NB4 (cell line): ENCODE measurements at regions not wholly inside any gene's neighbourhood (a gene's known extent, or its start where the extent isn't known, plus 50 kb on each side); places are given as distances from the start of the nearest gene placed in this dataset.

Experiments used
- POLR2A ChIP-seq: IDR thresholded peaks from 2 replicates; pipeline ENCODE4 v1.6.1; 2011; ENCODE audit warnings: mild to moderate bottlenecking; ENCODE audit not compliant: insufficient read length; ENCODE audit errors: extremely low read depth
- TF ChIP-seq, protein P1 (sequence below): IDR thresholded peaks from one replicate; pipeline ENCODE4 v1.5.1; 2012; ENCODE audit warnings: low read depth, low read length
- TF ChIP-seq, protein P2 (sequence below): IDR thresholded peaks from 2 replicates; pipeline ENCODE4 v1.6.1; 2011; ENCODE audit warnings: low read depth, low read length

DNA sequence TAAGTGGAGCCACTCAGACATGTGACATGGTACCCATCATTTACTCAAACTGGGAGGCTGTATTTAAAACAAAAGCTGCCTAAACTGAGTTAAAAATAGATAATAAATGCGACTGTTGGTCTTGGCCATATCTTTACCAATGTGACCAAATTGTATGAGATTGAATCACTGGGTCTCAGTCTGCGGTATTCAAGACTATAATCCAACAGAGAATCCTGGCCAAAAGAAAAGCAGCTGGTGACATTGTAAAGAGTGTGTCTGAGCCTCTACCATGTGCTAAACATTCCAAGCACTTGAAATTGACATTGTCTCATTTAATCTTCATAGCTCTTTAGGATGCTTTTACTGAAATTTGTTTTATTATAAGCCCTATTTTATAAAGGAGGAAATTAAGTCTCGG, 282.6 kb downstream of the ZNF608 start:
- no peak for TF ChIP-seq POLR2A
- TF ChIP-seq, protein P1, sequence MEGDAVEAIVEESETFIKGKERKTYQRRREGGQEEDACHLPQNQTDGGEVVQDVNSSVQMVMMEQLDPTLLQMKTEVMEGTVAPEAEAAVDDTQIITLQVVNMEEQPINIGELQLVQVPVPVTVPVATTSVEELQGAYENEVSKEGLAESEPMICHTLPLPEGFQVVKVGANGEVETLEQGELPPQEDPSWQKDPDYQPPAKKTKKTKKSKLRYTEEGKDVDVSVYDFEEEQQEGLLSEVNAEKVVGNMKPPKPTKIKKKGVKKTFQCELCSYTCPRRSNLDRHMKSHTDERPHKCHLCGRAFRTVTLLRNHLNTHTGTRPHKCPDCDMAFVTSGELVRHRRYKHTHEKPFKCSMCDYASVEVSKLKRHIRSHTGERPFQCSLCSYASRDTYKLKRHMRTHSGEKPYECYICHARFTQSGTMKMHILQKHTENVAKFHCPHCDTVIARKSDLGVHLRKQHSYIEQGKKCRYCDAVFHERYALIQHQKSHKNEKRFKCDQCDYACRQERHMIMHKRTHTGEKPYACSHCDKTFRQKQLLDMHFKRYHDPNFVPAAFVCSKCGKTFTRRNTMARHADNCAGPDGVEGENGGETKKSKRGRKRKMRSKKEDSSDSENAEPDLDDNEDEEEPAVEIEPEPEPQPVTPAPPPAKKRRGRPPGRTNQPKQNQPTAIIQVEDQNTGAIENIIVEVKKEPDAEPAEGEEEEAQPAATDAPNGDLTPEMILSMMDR, result no peak
- TF ChIP-seq, protein P2, sequence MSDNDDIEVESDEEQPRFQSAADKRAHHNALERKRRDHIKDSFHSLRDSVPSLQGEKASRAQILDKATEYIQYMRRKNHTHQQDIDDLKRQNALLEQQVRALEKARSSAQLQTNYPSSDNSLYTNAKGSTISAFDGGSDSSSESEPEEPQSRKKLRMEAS, result no peak
